Liver (tissue), 8 donors: ENCODE measurements at regions not wholly inside any gene's neighbourhood (a gene's known extent, or its start where the extent isn't known, plus 50 kb on each side); places are given as distances from the start of the nearest gene placed in this dataset.

Experiments
- DNase-seq: peaks from one replicate; pipeline ENCODE4 v3.0.0-alpha.2; 2017; ENCODE audit warnings: low spot score
- H3K27ac ChIP-seq, 2 donors: one replicate each; pipeline ENCODE4 v1.7.0; 2013; ENCODE audit warnings: inconsistent platforms in 2 of 2, low read length in 2 of 2, control low read depth in 1 of 2, low read depth in 1 of 2, mild to moderate bottlenecking in 1 of 2
- H3K27me3 ChIP-seq, 4 donors: one replicate each; pipeline versions ENCODE4 v1.6.1 to v1.7.0; 2013; ENCODE audit warnings: low read length in 3 of 4, inconsistent platforms in 1 of 4, mild to moderate bottlenecking in 1 of 4, moderate library complexity in 1 of 4; ENCODE audit not compliant: control insufficient read depth in 4 of 4, insufficient read depth in 4 of 4
- H3K36me3 ChIP-seq, 4 donors: one replicate each; pipeline versions ENCODE4 v1.6.1 to v1.7.0; 2013; ENCODE audit warnings: low read length in 3 of 4, mild to moderate bottlenecking in 3 of 4, low read depth in 1 of 4, moderate library complexity in 1 of 4; ENCODE audit not compliant: control insufficient read depth in 4 of 4, insufficient read depth in 3 of 4
- H3K4me1 ChIP-seq, 4 donors: one replicate each; pipeline versions ENCODE4 v1.6.1 to v1.7.0; 2013; ENCODE audit warnings: low read length in 3 of 4, mild to moderate bottlenecking in 3 of 4, moderate library complexity in 1 of 4; ENCODE audit not compliant: control insufficient read depth in 4 of 4, insufficient read depth in 4 of 4
- H3K4me3 ChIP-seq, 3 donors: one replicate each; pipeline versions ENCODE4 v1.6.1 to v1.7.0; 2013; ENCODE audit warnings: low read length in 3 of 3, control low read depth in 1 of 3, low read depth in 1 of 3, mild to moderate bottlenecking in 1 of 3
- H3K9ac ChIP-seq, 2 donors: one replicate each; pipeline ENCODE4 v1.7.0; 2013; ENCODE audit warnings: low read length in 2 of 2, mild to moderate bottlenecking in 2 of 2, moderate library complexity in 2 of 2, control low read depth in 1 of 2, low read depth in 1 of 2
- H3K9me3 ChIP-seq, 4 donors: one replicate each; pipeline versions ENCODE4 v1.6.1 to v1.7.0; 2013; ENCODE audit warnings: low read length in 3 of 4; ENCODE audit not compliant: control insufficient read depth in 4 of 4
- ATF3 ChIP-seq: IDR thresholded peaks from 2 replicates; pipeline ENCODE4 v1.6.1; 2016; ENCODE audit warnings: antibody characterized with exemption
- CTCF ChIP-seq: fragments of 150-350 bp; IDR thresholded peaks from 2 replicates; pipeline ENCODE4 v1.5.1; 2017; ENCODE audit warnings: improper control_type of control experiment, low read depth, low read length; ENCODE audit not compliant: missing input control
- EGR1 ChIP-seq, 2 donors: IDR thresholded peaks; 2 replicates each; pipeline ENCODE4 v1.6.1; 2016 to 2018; ENCODE audit warnings: antibody characterized with exemption in 2 of 2, low read depth in 2 of 2
- FOXA1 ChIP-seq: IDR thresholded peaks from 2 replicates; pipeline ENCODE4 v1.6.1; 2016; ENCODE audit warnings: antibody characterized with exemption
- FOXA2 ChIP-seq: IDR thresholded peaks from 2 replicates; pipeline ENCODE4 v1.6.1; 2016; ENCODE audit warnings: antibody characterized with exemption
- GABPA ChIP-seq, 2 donors: IDR thresholded peaks in 1 of 2; conservative IDR thresholded peaks in 1 of 2; 2 replicates each; pipeline ENCODE4 v1.6.1; 2016; ENCODE audit warnings: antibody characterized with exemption in 2 of 2, mild to moderate bottlenecking in 1 of 2, moderate library complexity in 1 of 2
- HNF4A ChIP-seq, 2 donors: conservative IDR thresholded peaks; 2 replicates each; pipeline ENCODE4 v1.6.1; 2016; ENCODE audit warnings: antibody characterized with exemption in 2 of 2, mild to moderate bottlenecking in 2 of 2
- HNF4G ChIP-seq: IDR thresholded peaks from 2 replicates; pipeline ENCODE4 v1.6.1; 2016; ENCODE audit warnings: antibody characterized with exemption
- JUND ChIP-seq, 2 donors: IDR thresholded peaks; 2 replicates each; pipeline ENCODE4 v1.6.1; 2016; ENCODE audit warnings: antibody characterized with exemption in 2 of 2
- MAX ChIP-seq: IDR thresholded peaks from 2 replicates; pipeline ENCODE4 v1.6.1; 2016; ENCODE audit warnings: antibody characterized with exemption
- NR2F2 ChIP-seq: IDR thresholded peaks from 2 replicates; pipeline ENCODE4 v1.6.1; 2016; ENCODE audit warnings: antibody characterized with exemption
- RAD21 ChIP-seq, 2 donors: IDR thresholded peaks; 2 replicates each; pipeline ENCODE4 v1.6.1; 2016; ENCODE audit warnings: antibody characterized with exemption in 2 of 2, mild to moderate bottlenecking in 2 of 2
- REST ChIP-seq: IDR thresholded peaks from 2 replicates; pipeline ENCODE4 v1.6.1; 2016; ENCODE audit warnings: antibody characterized with exemption, mild to moderate bottlenecking
- RXRA ChIP-seq, 2 donors: IDR thresholded peaks; 2 replicates each; pipeline ENCODE4 v1.6.1; 2017 to 2018; ENCODE audit warnings: antibody characterized with exemption in 2 of 2, mild to moderate bottlenecking in 1 of 2
- SP1 ChIP-seq: IDR thresholded peaks from 2 replicates; pipeline ENCODE4 v1.6.1; 2018; ENCODE audit warnings: antibody characterized with exemption, mild to moderate bottlenecking
- TAF1 ChIP-seq: conservative IDR thresholded peaks from 2 replicates; pipeline ENCODE4 v1.6.1; 2016; ENCODE audit warnings: antibody characterized with exemption, mild to moderate bottlenecking
- YY1 ChIP-seq: IDR thresholded peaks from 2 replicates; pipeline ENCODE4 v1.6.1; 2016; ENCODE audit warnings: antibody characterized with exemption, mild to moderate bottlenecking
- ZBTB33 ChIP-seq: IDR thresholded peaks from 2 replicates; pipeline ENCODE4 v1.6.1; 2016; ENCODE audit warnings: antibody characterized with exemption
- WGBS: extraction: QIAGEN DNeasy Blood & Tissue Kit; methylation state at CpG from one replicate; pipeline ENCODE4 v1.1.7; 2013; 5-methylcytosine and 5-hydroxymethylcytosine counted together
- donor health status: healthy.
- donor health status: healthy.
- donor health status: healthy.
- donor health status: healthy.
- donor health status: healthy.

GRCh38 chr2:76187415-76187814 is 476.7 kb upstream of the GCFC2 start:
- 73% methylated on average over 1 of the region's 1 CpG for WGBS
- no peak overlapping the region for H3K27ac ChIP-seq
- H3K4me3 ChIP-seq: no peak overlapping the region
- no peak for DNase-seq
- no peaks in the 10 kb centered on the region for H3K36me3 ChIP-seq
- no peaks in the 10 kb centered on the region for H3K4me1 ChIP-seq
- no peaks in the 10 kb centered on the region for H3K9me3 ChIP-seq
- peaks cover 0 to 3% (median 0%) of the 10 kb centered on the region in 4 donors for H3K27me3 ChIP-seq
- H3K9ac ChIP-seq: no peak overlapping the region
- TF ChIP-seq ZBTB33 (no peak), EGR1 (IDR thresholded peaks at IDR 0.05; ENCODE audit: low read depth in 2 of 2) (no peak), HNF4G (no peak), RXRA (IDR thresholded peaks at IDR 0.05) (no peak), JUND (IDR thresholded peaks at IDR 0.05) (no peak), HNF4A (conservative IDR thresholded peaks at IDR 0.05) (no peak), REST (no peak), FOXA2 (no peak), GABPA (IDR thresholded peaks at IDR 0.05 in 1 of 2, conservative IDR thresholded peaks at IDR 0.05 in 1 of 2) (no peak), SP1 (no peak), CTCF (no peak), NR2F2 (no peak), ATF3 (no peak), FOXA1 (no peak), MAX (no peak), YY1 (no peak), RAD21 (IDR thresholded peaks at IDR 0.05) (no peak), TAF1 (no peak)
